Neutrophil (primary cell): ENCODE measurements at regions not wholly inside any gene's neighbourhood (a gene's known extent, or its start where the extent isn't known, plus 50 kb on each side); places are given as distances from the start of the nearest gene placed in this dataset.

ENCODE experiments used
- H3K27ac ChIP-seq: fragments of 200-600 bp; sonication (generic); 2 replicates; pipeline ENCODE4 v1.5.1; 2016; ENCODE audit warnings: mild to moderate bottlenecking, moderate library complexity
- H3K27me3 ChIP-seq: fragments of 200-600 bp; sonication (generic); 2 replicates; pipeline ENCODE4 v1.6.0; 2016; ENCODE audit warnings: mild to moderate bottlenecking
- H3K36me3 ChIP-seq: fragments of 200-600 bp; sonication (generic); 2 replicates; pipeline ENCODE4 v1.5.1; 2017
- H3K4me1 ChIP-seq, 2 experiments: fragments of 200-600 bp in 1 of 2; sonication (generic) in 1 of 2; 1 replicate in 1 of 2; 2 replicates in 1 of 2; pipeline versions ENCODE4 v1.5.1 to v1.6.1; 2013 to 2016; ENCODE audit warnings: low read depth in 1 of 2, low read length in 1 of 2, mild to moderate bottlenecking in 1 of 2, moderate library complexity in 1 of 2; ENCODE audit not compliant: control insufficient read depth in 1 of 2, insufficient read depth in 1 of 2
- H3K4me3 ChIP-seq, 2 experiments: fragments of 200-600 bp in 1 of 2; sonication (generic) in 1 of 2; 1 replicate in 1 of 2; 2 replicates in 1 of 2; pipeline ENCODE4 v1.5.1; 2013 to 2016; ENCODE audit warnings: low read depth in 1 of 2, low read length in 1 of 2, mild to moderate bottlenecking in 1 of 2, moderate library complexity in 1 of 2
- H3K9me3 ChIP-seq: fragments of 200-600 bp; sonication (generic); 2 replicates; pipeline ENCODE4 v1.5.1; 2016
- CTCF ChIP-seq: fragments of 200-600 bp; sonication (generic); IDR thresholded peaks from 2 replicates; pipeline ENCODE4 v1.5.1; 2016; ENCODE audit warnings: antibody characterized with exemption

DNA sequence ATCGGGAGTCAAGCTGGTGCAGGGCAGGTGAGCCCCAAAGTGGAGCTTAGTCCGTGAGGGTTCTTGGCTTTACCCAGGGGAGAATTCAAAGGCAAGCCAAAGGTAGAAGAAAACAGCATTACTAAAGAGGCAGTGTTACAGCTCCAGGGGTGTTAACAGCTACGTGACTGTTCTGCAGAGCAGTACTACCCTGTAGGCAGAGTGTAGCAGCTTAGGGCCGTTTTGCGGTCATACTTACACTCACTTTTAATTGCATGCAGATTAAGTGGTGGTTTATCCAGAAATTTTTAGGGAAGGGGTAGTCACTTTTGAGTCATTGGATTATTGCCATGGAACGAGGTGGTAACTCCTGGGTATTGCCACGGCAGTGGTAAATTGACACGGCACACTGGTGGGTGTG, 482.2 kb downstream of the SLITRK5 start:
- Histone ChIP-seq H3K36me3 (no peaks in the 10 kb centered on the region), H3K4me1 (no peaks in the 10 kb centered on the region), H3K4me3 (no peak overlapping the region), H3K9me3 (no peaks in the 10 kb centered on the region), H3K27ac (no peak overlapping the region), H3K27me3 (no peaks in the 10 kb centered on the region)
- no peak for TF ChIP-seq CTCF

GRCh38 chr13:88154001-88154400, 482.8 kb downstream of the SLITRK5 start:
- Histone ChIP-seq H3K36me3 (no peaks in the 10 kb centered on the region), H3K9me3 (no peaks in the 10 kb centered on the region), H3K27me3 (no peaks in the 10 kb centered on the region), H3K4me1 (no peaks in the 10 kb centered on the region), H3K27ac (no peak overlapping the region), H3K4me3 (no peak overlapping the region)
- TF ChIP-seq CTCF: no peak

DNA sequence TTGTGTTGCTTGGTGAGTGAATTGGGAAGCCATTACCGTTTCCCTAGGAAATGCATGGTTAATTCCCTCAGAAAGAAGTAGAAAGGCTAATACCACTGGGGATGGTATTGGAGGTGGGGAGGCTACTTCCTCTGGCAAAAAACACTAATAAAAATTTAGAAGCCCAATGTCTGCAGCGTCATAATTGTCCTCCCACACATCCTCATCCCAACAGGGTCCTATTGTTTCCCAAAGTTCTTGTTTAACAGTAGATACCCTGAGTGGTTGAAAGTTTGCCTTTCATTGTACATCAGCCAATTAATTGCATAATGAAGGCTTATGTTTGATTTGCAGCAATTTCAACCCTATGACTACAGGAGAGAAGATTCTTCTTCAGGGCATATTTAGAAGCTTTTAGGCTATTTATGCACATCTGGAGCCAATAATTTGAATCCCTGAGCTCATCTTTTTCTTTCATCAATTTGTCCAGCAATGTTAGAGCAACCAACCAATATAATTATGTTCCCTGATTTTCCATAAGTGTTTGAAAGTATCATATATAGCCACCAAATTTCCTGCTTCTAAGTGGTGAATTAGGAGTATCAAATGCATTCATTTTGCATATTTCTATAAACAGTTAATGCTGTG, 491.0 kb downstream of the SLITRK5 start:
- no peaks in the 10 kb centered on the region for H3K4me1 ChIP-seq
- no peak for TF ChIP-seq CTCF
- H3K27me3 ChIP-seq: no peaks in the 10 kb centered on the region
- no peaks in the 10 kb centered on the region for H3K36me3 ChIP-seq
- H3K9me3 ChIP-seq: no peaks in the 10 kb centered on the region
- H3K27ac ChIP-seq: no peak overlapping the region
- H3K4me3 ChIP-seq: no peak overlapping the region

- H3K9me3 ChIP-seq: no peaks in the 10 kb centered on the region
- H3K27me3 ChIP-seq: no peaks in the 10 kb centered on the region
- TF ChIP-seq CTCF: no peak
- H3K36me3 ChIP-seq: no peaks in the 10 kb centered on the region
- no peak overlapping the region for H3K4me3 ChIP-seq
- H3K4me1 ChIP-seq: no peaks in the 10 kb centered on the region
- H3K27ac ChIP-seq: no peak overlapping the region
These were observed 505.1 kb downstream of the SLITRK5 start for GRCh38 chr13:88176231-88176630.

- H3K27me3 ChIP-seq: no peaks in the 10 kb centered on the region
- TF ChIP-seq CTCF: no peak
- no peaks in the 10 kb centered on the region for H3K9me3 ChIP-seq
- H3K4me1 ChIP-seq: no peaks in the 10 kb centered on the region
- no peak overlapping the region for H3K27ac ChIP-seq
- no peak overlapping the region for H3K4me3 ChIP-seq
- no peaks in the 10 kb centered on the region for H3K36me3 ChIP-seq
These were observed 512.3 kb downstream of the SLITRK5 start for GRCh38 chr13:88183440-88183839.

DNA sequence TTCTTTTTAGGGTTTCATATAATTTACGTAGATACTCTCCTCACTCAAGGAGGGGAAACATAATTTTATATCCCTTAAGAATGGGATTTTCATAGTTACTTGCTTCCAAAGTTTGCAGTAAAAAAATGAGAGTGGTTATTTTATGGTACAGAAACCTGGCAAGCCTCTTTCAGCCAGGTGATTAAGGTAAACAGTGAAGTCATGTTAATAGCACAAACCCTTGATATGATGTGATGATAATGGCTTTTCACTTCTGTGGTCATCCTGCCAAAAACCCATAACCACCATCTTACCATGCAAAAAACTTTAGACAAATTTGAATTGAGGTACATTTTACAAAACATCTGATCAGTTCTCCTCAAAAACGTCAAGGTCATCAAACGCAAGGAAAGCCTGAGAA, 517.8 kb downstream of the SLITRK5 start:
- Histone ChIP-seq H3K27ac (no peak overlapping the region), H3K27me3 (no peaks in the 10 kb centered on the region), H3K9me3 (no peaks in the 10 kb centered on the region), H3K36me3 (no peaks in the 10 kb centered on the region), H3K4me1 (no peaks in the 10 kb centered on the region), H3K4me3 (no peak overlapping the region)
- TF ChIP-seq CTCF: no peak
